NB4 (cell line): ENCODE measurements at regions not wholly inside any gene's neighbourhood (a gene's known extent, or its start where the extent isn't known, plus 50 kb on each side); places are given as distances from the start of the nearest gene placed in this dataset.

Experiments
- CTCF ChIP-seq: IDR thresholded peaks from one replicate; pipeline ENCODE4 v1.5.1; 2012; ENCODE audit warnings: low read depth, low read length
- MAX ChIP-seq: IDR thresholded peaks from 2 replicates; pipeline ENCODE4 v1.6.1; 2011; ENCODE audit warnings: low read depth, low read length
- MYC ChIP-seq: IDR thresholded peaks from 2 replicates; pipeline ENCODE4 v1.6.1; 2011; ENCODE audit warnings: low read depth, low read length
- POLR2A ChIP-seq: IDR thresholded peaks from 2 replicates; pipeline ENCODE4 v1.6.1; 2011; ENCODE audit warnings: mild to moderate bottlenecking; ENCODE audit not compliant: insufficient read length; ENCODE audit errors: extremely low read depth

GRCh38 chr5:155871623-155872022 is 455.3 kb upstream of the SGCD start:
- TF ChIP-seq POLR2A, result no peak
- TF ChIP-seq CTCF, result no peak
- no peak for TF ChIP-seq MAX
- no peak for TF ChIP-seq MYC
